Nucleus accumbens (tissue), 56 donors: ENCODE measurements at regions not wholly inside any gene's neighbourhood (a gene's known extent, or its start where the extent isn't known, plus 50 kb on each side); places are given as distances from the start of the nearest gene placed in this dataset.
A peak's percentile ranks its signal among the peaks of the same experiment; 100 is the strongest.
"Not testable (repeated sequence)": the region's sequence is repeated elsewhere in the genome, so short reads cannot be mapped to it uniquely, and the experiment has no call there.

Experiments used
- DNase-seq, 56 donors: peaks; one replicate each; lab custom pipeline; 2025; lab: John Stamatoyannopoulos, UW

DNA sequence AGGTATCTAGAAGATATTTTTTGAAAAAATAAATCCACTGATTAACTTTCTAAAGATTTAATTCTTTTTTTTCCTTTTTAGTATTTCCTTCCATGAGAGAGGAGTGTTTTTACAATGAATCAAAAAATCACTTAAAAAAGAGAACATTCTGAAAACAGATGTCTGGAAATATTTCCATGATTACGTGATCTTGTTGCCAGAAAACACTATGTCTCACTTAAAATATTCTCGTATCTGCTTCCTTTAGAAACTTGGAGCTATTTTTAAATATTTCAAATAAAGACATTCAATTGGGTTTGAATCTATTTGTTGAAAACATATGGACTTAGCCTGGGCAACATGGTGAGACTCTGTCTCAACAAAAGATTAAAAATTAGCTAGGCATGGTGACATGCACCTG is 232.8 kb upstream of the RASGEF1B start:
- DNase-seq: no peak

DNA sequence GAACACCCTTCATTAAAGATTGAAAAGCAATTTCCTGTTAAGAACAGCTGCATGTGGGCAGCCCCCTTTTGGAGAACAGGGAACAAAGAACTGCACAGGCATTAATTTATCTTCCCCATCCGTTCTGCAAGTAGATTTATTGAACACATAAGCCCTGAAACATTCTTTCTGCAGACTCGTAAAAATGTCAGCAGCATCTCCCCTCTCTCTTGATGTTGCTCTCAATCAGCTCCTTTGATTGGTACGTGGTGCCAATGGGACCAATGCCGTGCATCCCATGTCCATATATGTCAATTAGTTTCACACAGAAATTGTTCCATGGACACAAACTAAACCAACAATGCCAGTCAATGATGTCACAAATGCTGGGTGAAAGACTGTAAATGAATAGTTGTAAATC is 228.5 kb upstream of the RASGEF1B start:
- no peak for DNase-seq

GRCh38 chr4:81698538-81699296 is 227.0 kb upstream of the RASGEF1B start:
- DNase-seq: no peak

DNA sequence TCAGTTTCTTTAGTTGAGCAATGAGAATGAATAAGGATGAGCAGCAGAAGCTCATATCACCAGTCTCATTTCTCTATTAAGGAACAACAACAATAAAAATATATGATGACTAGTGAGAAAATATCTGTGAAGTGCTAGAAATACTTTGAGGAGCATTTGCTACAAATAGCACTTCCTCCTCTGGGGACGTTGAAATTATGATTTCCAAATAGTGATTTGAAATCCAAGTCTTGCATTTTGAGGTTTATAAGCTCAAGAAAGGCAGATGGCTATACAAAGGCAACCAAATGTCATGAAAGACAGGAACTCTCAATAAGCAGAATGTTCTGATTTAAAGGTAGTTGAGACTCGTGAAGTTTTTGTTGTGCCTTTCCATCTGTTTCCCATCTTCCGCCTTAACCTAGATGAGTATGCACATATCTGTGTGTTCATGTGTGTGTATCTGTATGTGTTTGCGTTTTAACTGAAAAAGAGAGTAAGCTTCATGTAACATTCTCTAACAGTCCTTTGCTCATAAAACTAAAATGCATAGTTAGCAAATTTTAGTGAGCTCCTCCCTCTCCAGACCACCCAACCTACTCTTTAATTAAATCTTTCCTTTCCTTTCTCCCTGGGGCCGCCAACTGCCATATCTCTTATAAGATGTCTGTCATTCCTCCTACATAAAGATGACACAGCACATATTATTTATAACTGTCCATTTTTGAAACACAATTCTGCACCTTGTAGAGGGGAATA is 222.6 kb upstream of the RASGEF1B start:
- DNase-seq: no peak

DNA sequence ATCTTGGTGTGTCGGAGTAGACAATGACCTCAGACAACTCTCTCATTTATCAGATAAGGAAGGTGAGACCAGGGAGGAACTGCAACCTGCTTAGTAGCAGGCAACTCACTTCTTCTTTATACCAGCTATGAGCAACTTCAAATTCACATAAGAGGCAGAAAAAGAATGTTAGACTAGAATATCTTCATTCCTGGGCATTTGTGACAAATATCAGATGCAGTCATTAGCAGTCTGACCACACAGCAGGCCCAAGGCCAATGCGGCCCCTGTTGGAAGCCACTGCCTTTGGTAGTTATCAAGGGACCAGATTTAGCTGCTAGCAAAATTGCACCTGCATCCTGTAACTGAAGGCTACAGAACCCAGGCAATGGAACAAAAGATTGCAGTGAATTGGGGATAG is 219.2 kb upstream of the RASGEF1B start:
- no peak for DNase-seq

GRCh38 chr4:81688085-81688484 is 216.4 kb upstream of the RASGEF1B start:
- peak in 9 of 56 donors; percentile 0 to 13 (median 3) for DNase-seq

DNA sequence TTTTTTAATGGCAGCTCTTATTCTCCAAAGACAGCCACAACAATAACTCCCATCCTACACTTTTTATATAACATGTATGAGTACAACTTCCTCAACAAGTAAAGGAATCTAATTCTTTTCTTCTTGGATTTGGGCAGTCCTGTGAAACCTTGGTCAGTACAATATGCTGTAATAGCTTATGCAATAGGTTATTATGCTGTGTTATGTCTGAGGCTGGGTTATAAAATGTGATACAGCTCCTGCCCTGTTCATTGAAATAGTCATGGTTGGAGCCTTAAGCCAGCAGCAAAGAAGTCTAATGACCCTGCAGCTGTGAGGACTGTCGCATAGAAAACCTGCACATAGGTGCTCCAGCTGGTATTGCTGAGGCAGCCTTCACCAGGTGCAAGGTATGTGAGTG is 215.8 kb upstream of the RASGEF1B start:
- no peak for DNase-seq

GRCh38 chr4:81685104-81685503 is 213.4 kb upstream of the RASGEF1B start:
- DNase-seq: no peak

GRCh38 chr4:81684352-81684751 is 212.6 kb upstream of the RASGEF1B start:
- peak in 1 of 56 donors; percentile 21 for DNase-seq

GRCh38 chr4:81682492-81682891 is 210.8 kb upstream of the RASGEF1B start:
- no peak for DNase-seq

GRCh38 chr4:81679315-81679714 is 207.6 kb upstream of the RASGEF1B start:
- no peak for DNase-seq

DNA sequence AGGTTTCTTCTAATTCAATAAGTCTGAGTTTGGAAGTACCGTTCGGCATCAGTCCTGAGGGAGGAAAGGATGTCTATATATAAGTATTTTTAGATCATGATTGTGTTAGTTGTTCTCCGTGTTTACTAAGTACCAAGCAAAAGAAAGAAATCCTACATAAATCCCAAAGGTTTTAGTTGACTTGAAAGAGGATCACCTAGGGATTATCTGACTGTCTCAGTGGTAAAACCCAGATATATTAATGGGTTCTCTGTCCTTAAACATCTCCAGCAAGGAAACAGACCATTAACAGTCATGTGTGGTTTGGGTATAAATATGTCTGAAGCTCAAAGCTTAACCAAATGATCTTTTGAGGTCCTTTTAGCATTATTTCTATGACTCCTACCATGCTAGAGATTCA is 207.1 kb upstream of the RASGEF1B start:
- DNase-seq: no peak

DNA sequence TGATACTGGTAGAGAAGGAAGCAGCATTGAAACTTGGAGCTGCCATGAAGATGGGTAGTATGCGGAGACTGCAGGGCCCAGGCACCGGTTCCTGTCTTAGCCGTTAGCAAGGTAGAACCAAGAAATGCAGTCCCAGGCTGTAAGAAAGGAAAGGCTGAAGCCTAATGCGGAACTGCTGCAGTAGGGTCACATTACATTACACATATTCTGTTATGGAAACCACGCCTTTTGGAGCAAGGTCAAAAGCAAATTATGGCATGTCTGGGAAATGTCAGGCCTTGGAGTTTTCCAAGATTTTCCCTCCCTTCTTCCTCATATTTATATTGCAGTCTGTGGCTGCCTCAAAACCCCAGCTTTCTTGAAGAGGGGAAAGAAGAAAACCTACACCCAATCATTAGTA is 204.8 kb upstream of the RASGEF1B start:
- DNase-seq: no peak

- no peak for DNase-seq
Measured at GRCh38 chr4:81675791-81676393, 204.2 kb upstream of the RASGEF1B start.

DNA sequence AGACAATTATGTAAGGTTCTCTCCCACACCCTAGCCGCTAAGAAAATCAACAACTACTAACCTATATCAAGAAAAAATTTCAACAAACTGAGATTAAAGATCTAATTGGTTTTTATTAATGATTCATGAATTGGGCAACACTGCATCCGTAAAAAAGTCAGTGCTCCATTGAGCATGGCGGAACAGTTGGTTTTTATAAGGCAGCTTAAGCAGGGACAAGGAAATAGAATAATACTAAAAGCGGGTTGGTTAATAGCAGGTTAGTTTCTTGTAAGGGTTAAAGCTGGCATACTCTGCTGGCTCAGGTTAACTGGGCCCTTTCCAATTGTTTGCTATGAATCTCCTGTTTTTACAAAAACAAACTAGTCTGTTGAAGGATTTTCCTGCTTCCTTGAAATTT is 202.3 kb upstream of the RASGEF1B start:
- no peak for DNase-seq

DNA sequence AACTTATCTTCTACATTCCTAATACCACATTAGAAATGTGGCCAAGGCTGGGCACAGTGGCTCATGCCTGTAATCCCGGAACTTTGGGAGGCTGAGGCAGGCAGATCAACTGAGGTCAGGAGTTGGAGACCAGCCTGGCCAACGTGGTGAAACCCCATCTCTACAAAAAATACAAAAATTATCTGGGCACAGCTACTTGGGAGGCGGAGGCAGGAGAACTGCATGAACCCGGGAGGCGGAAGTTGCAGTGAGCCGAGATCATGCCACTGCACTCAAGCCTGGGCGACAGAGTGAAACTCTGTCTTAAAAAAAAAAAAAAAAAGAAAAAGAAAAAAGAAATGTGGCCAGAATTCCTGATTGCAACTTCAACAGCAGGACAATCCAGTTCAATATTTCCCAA is 196.6 kb upstream of the RASGEF1B start:
- DNase-seq: not testable (repeated sequence)

- DNase-seq: no peak
Measured at GRCh38 chr4:81667539-81667938, 195.8 kb upstream of the RASGEF1B start.

DNA sequence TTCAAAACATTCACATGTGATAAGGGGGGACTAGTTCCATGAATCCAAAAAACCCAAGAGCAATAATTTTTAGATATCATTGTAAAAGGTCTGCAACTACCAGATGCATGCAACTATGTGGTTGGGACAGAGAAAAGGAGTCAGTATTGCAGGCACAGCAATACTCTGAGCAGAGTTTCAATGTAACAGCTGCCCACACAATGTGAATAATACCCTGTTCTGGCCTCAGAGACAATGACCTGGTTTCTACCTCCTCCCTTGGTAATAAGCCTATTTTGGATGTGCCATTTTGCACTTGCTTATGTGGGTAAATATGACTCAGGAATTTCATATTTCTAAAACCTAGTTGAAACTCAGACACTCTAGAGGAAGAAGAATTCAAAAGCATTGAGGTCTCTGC is 194.8 kb upstream of the RASGEF1B start:
- no peak for DNase-seq

DNA sequence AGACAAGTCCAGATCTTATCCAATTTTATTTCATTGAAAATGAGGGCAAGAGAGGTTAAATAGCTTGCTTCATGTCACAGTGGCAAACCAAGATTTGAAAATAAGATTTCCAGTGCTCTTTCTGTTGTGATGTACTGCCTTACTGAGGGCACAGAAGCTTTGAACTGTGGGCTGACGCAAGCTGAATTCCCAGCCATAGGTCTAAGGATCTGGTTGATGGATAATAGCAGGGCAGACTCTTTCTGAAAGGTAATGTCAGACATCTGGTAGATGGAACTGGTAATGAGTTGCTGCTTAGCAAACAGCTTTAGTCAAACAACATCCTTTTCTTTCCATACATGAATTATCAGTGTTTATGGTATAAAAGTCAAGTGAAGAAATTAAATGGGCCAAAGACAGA is 193.9 kb upstream of the RASGEF1B start:
- DNase-seq: no peak

DNA sequence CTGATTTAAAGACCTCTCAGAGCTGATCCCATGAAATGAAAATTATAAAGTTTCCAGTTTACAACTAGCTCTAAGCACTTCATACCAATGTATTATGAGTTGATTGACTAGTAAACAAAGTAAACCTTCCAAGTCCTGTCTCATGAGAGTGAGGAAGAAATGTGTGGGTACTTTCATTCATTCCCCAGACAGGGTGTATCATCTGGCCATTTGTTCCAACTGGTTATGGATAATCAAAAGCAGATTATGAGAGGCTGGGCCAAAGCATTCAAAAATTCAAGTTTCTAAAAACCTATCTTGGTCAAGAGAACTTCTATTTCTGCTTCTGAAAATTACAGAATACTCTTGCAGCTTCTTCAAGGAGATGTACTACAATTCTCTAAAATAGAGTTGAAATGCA is 193.3 kb upstream of the RASGEF1B start:
- DNase-seq: no peak

DNA sequence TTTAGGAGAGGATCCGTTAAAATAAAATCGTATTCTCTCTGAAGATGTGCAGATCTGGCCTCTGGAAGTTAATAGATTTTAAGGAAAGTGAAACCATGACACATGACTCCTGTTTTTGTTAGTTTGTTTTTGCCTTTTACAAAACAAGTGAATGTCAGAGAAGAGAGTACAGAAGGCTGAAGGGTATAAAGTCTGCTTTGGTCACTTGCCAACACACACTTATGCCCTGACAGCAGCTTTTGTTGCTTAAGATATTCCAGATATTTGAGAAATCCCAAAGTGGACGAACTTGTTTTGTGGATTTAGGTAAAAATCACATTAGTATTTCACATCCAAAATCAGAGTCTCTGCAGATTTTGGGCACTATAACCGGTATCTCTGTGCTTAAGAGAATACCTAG is 192.4 kb upstream of the RASGEF1B start:
- DNase-seq: no peak

DNA sequence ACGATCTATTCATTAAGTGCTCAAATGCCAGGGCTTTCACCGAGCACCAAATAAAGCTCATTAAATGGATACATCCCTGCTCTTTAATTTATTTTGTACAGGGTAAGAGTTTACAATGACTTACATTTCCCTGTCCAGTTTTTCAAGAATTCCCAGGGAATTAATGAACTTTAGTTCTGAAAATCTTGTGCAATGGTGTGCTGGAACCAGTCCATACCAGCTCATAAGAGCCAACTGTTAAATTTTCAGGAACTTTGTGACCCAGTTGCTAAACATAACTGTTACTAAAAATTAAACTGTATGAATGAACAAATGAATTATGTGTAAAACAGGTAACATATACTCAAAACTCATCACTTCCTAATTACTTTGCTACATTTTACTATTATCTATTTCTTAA is 191.7 kb upstream of the RASGEF1B start:
- DNase-seq: no peak
